MG63 (cell line): ENCODE measurements at regions not wholly inside any gene's neighbourhood (a gene's known extent, or its start where the extent isn't known, plus 50 kb on each side); places are given as distances from the start of the nearest gene placed in this dataset.

Experiments
- DNase-seq: peaks from one replicate; pipeline ENCODE4 v3.0.0-alpha.2; 2020
- H3K27me3 ChIP-seq: fragments of 250-450 bp; sonication (Bioruptor Pico); 2 replicates; pipeline ENCODE4 v1.5.1; 2020; ENCODE audit warnings: mild to moderate bottlenecking, moderate library complexity
- H3K36me3 ChIP-seq: fragments of 250-450 bp; sonication (Bioruptor Pico); 2 replicates; pipeline ENCODE4 v1.5.1; 2020; ENCODE audit warnings: mild to moderate bottlenecking, moderate library complexity
- H3K4me3 ChIP-seq: fragments of 250-450 bp; sonication (Bioruptor Pico); 2 replicates; pipeline ENCODE4 v1.5.1; 2020; ENCODE audit warnings: mild to moderate bottlenecking, moderate library complexity
- H3K9me3 ChIP-seq: fragments of 250-450 bp; sonication (Bioruptor Pico); 2 replicates; pipeline ENCODE4 v1.5.1; 2020; ENCODE audit warnings: mild to moderate bottlenecking, moderate library complexity

GRCh38 chr14:42624980-42625761, 1018.5 kb downstream of the LRFN5 start:
- H3K36me3 ChIP-seq = no peaks in the 10 kb centered on the region
- H3K27me3 ChIP-seq = no peaks in the 10 kb centered on the region
- H3K4me3 ChIP-seq = no peak overlapping the region
- no peaks in the 10 kb centered on the region for H3K9me3 ChIP-seq
- DNase-seq = no peak

DNA sequence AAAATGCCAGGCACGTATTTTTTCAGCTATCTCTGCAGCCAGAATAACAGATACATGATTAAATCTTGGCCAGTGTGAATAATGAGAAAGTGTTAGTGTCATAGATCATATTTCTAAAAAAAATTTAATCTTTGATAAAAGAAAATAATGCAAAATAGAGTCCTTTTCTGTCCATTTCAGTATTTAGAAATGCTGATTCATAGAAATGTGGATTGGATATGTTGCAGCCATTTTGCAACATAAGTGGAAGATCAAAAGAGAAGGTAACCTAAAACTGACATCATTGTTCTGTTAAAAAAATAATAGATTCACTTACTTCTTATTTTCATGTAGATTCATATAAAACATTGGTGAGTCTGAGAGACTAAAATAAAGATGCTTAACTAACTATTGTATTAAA, 1010.3 kb downstream of the LRFN5 start:
- no peaks in the 10 kb centered on the region for H3K27me3 ChIP-seq
- no peaks in the 10 kb centered on the region for H3K36me3 ChIP-seq
- DNase-seq = no peak
- no peaks in the 10 kb centered on the region for H3K9me3 ChIP-seq
- no peak overlapping the region for H3K4me3 ChIP-seq

- Histone ChIP-seq H3K36me3 (no peaks in the 10 kb centered on the region), H3K4me3 (no peak overlapping the region), H3K9me3 (no peaks in the 10 kb centered on the region), H3K27me3 (no peaks in the 10 kb centered on the region)
- no peak for DNase-seq
These were observed 1000.2 kb downstream of the LRFN5 start for GRCh38 chr14:42606839-42607238.

DNA sequence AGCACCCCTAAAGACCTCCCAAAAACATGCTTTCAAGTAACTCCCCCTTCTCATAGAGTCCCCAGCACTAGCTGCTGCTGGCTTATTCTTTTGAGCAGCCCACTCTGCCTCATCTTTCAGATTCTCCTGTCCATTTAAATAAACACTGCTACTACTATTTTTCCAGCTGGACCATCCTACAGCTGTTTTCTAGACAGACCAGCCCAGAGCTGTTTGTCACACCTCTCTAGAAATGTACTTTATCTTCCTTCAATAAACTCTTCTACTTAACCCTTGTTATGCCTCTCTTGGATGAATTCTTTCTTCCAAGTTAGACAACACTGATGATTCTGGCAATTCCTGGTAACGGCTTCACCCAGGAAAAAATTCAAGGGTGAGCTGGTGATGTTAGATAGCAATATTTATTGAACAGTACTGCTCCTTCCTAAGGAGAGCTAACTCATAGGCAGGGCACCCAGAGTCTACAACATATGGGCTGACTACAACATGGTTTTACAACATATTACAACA, 995.7 kb downstream of the LRFN5 start:
- Histone ChIP-seq H3K27me3 (no peaks in the 10 kb centered on the region), H3K36me3 (no peaks in the 10 kb centered on the region), H3K9me3 (no peaks in the 10 kb centered on the region), H3K4me3 (no peak overlapping the region)
- no peak for DNase-seq

- no peaks in the 10 kb centered on the region for H3K27me3 ChIP-seq
- no peaks in the 10 kb centered on the region for H3K9me3 ChIP-seq
- H3K4me3 ChIP-seq = no peak overlapping the region
- H3K36me3 ChIP-seq = no peaks in the 10 kb centered on the region
- DNase-seq = no peak
These were observed 965.4 kb downstream of the LRFN5 start for GRCh38 chr14:42572032-42572431.

- Histone ChIP-seq H3K4me3 (no peak overlapping the region), H3K36me3 (no peaks in the 10 kb centered on the region), H3K27me3 (no peaks in the 10 kb centered on the region), H3K9me3 (no peaks in the 10 kb centered on the region)
- no peak for DNase-seq
These were observed 962.6 kb downstream of the LRFN5 start for GRCh38 chr14:42569227-42569626.

DNA sequence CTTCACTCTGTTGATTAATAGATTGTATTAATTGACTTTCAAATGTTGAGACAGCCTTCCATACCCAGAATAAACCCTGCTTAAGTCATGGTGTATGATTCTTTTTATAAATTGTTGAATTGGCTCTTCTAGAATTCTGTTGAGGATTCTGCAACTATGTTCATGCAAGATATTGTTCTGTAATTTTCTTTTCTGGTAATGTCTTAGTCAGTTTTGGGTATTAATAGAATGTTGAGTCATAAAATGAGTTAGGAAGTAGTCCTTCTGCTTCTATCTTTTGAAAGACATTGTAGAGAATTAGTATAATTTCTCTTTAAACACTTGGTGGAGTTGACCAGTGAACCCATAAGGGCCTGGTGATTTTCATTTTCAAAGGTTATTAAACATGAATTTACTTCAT, 958.9 kb downstream of the LRFN5 start:
- Histone ChIP-seq H3K36me3 (no peaks in the 10 kb centered on the region), H3K9me3 (no peaks in the 10 kb centered on the region), H3K27me3 (no peaks in the 10 kb centered on the region), H3K4me3 (no peak overlapping the region)
- DNase-seq = no peak

GRCh38 chr14:42563313-42563712, 956.6 kb downstream of the LRFN5 start:
- DNase-seq = no peak
- H3K4me3 ChIP-seq = no peak overlapping the region
- no peaks in the 10 kb centered on the region for H3K36me3 ChIP-seq
- no peaks in the 10 kb centered on the region for H3K9me3 ChIP-seq
- H3K27me3 ChIP-seq = no peaks in the 10 kb centered on the region

DNA sequence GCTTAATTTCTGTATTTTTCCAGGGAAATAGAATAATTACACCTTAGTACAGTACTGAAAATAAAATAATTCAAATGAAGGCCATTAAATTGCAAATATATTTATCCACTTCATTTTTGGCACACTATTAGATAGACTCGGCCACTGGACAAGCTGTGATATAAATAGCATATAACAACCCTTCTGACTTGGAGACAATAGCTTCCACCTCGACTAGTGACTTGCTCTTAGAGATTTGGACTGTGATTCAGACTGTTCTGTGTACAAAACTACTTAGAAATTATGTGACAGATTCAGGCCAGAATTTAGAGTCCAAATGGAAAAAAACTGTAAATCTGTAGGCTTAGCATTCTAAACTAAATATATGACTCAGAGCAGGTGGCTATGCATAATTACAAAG, 949.9 kb downstream of the LRFN5 start:
- no peak for DNase-seq
- Histone ChIP-seq H3K9me3 (no peaks in the 10 kb centered on the region), H3K27me3 (no peaks in the 10 kb centered on the region), H3K4me3 (no peak overlapping the region), H3K36me3 (no peaks in the 10 kb centered on the region)

DNA sequence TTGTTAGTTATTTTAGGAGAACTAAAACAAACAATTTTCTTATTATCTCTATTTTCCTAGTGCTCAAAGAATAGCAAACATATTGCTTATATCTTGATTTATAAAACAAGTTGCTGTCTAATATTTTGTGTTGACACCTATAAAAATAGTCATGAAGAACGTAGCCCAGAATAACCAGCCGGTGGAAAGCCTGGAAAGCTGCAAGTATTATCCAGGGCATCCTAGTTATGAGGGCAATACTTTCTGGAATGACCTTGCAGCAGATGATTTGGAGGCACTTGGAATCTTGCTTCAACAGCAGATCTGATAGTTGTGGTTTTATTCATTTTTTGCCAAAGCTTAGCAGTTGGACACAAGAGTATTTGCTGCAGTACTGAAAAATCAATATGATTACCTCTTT, 948.7 kb downstream of the LRFN5 start:
- H3K27me3 ChIP-seq = no peaks in the 10 kb centered on the region
- H3K36me3 ChIP-seq = no peaks in the 10 kb centered on the region
- no peak overlapping the region for H3K4me3 ChIP-seq
- H3K9me3 ChIP-seq = no peaks in the 10 kb centered on the region
- DNase-seq = no peak

GRCh38 chr14:42554091-42554490, 947.4 kb downstream of the LRFN5 start:
- Histone ChIP-seq H3K36me3 (no peaks in the 10 kb centered on the region), H3K4me3 (no peak overlapping the region), H3K27me3 (no peaks in the 10 kb centered on the region), H3K9me3 (no peaks in the 10 kb centered on the region)
- DNase-seq = no peak

DNA sequence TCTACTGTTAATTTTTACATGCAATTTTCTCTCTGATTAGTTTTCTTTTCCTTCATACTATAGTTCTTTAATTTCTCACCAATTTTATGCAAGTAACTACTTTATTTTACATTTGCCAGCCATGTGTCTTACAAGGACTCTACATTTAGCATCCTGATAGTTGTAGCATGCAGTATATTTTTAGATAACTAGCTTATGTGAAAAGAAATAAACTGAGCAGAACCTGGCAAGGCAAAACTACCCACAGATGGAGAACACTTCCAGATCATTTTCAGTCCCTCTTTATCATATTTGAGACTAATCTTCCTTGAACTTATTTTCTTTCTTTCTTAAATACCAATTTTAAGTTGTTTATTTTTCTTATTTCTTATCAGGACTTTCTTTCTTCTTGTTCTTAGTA, 943.6 kb downstream of the LRFN5 start:
- Histone ChIP-seq H3K36me3 (no peaks in the 10 kb centered on the region), H3K9me3 (no peaks in the 10 kb centered on the region), H3K27me3 (no peaks in the 10 kb centered on the region), H3K4me3 (no peak overlapping the region)
- no peak for DNase-seq

- H3K27me3 ChIP-seq = no peaks in the 10 kb centered on the region
- H3K9me3 ChIP-seq = no peaks in the 10 kb centered on the region
- DNase-seq = no peak
- no peaks in the 10 kb centered on the region for H3K36me3 ChIP-seq
- no peak overlapping the region for H3K4me3 ChIP-seq
These were observed 941.7 kb downstream of the LRFN5 start for GRCh38 chr14:42548349-42548748.

DNA sequence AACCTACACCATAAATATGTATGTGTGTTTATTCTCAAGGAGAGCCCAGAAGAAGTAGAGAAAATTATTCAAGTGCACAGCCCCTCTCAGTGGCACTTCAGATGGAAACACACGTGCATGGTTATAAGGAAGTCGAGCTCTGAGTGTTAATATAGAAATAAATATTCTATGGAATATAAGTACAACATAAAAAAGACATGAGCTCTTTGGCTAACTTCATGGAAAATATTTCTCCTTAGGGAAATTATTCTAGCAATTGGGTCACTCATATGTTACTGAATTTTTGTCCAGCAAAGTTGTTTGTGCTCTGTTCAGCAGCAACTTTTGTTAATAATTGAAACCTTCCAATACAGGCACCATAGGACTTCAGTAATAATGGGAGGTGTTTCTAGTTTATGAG, 939.0 kb downstream of the LRFN5 start:
- Histone ChIP-seq H3K4me3 (no peak overlapping the region), H3K9me3 (no peaks in the 10 kb centered on the region), H3K36me3 (no peaks in the 10 kb centered on the region)

GRCh38 chr14:42541535-42542001, 934.9 kb downstream of the LRFN5 start:
- DNase-seq = no peak
- H3K27me3 ChIP-seq = no peaks in the 10 kb centered on the region

More for the DNA sequence above, 939.0 kb downstream of the LRFN5 start:
- no peaks in the 10 kb centered on the region for H3K27me3 ChIP-seq
- DNase-seq = no peak

GRCh38 chr14:42535397-42535796, 928.7 kb downstream of the LRFN5 start:
- Histone ChIP-seq H3K36me3 (no peaks in the 10 kb centered on the region), H3K27me3 (no peaks in the 10 kb centered on the region), H3K9me3 (no peaks in the 10 kb centered on the region), H3K4me3 (no peak overlapping the region)
- DNase-seq = no peak

More at GRCh38 chr14:42541535-42542001, 934.9 kb downstream of the LRFN5 start:
- no peaks in the 10 kb centered on the region for H3K36me3 ChIP-seq
- no peak overlapping the region for H3K4me3 ChIP-seq
- H3K9me3 ChIP-seq = no peaks in the 10 kb centered on the region

DNA sequence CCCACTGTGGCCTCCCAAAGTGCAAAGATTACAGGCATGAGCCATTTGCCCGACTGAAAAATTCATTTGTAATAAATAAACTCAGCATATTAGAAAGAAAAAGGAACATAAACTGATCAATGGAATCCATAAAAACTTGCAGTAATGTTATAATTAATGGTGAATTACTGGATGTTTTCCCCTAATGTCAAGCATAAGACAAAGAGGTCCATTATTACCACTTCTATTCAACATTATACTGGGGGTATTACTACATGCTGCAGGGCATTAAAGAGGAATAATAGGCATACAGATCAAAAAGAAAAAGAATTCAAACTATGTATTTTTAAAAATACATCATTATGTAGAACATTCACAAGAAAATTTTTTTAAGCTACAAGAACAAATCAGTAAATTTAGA, 926.8 kb downstream of the LRFN5 start:
- H3K27me3 ChIP-seq = no peaks in the 10 kb centered on the region
- H3K36me3 ChIP-seq = no peaks in the 10 kb centered on the region
- no peak for DNase-seq
- no peak overlapping the region for H3K4me3 ChIP-seq
- no peaks in the 10 kb centered on the region for H3K9me3 ChIP-seq

DNA sequence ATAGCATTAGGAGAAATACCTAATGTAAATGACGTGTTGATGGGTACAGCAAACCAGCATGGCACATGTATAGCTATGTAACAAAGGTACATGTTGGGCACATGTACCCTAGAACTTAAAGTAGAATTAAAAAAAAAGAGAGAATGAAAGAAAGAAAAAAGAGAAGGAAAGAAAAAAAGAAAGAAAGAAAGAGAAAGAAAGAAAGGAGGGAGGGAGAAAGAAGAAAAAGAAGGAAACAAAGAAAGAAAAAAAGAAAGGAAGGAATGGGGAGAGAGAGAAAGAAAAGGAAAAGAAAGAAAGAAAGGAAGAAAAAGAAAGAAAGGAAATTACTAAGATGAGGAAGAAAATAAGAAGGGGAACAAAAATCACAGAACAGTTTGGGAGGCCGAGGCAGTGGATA, 925.5 kb downstream of the LRFN5 start:
- Histone ChIP-seq H3K4me3 (no peak overlapping the region), H3K9me3 (no peaks in the 10 kb centered on the region), H3K27me3 (no peaks in the 10 kb centered on the region), H3K36me3 (no peaks in the 10 kb centered on the region)
- DNase-seq = no peak
